GM23248 (cell line): ENCODE measurements at regions not wholly inside any gene's neighbourhood (a gene's known extent, or its start where the extent isn't known, plus 50 kb on each side); places are given as distances from the start of the nearest gene placed in this dataset.

Experiments used
- EZH2 ChIP-seq: fragments of 200-600 bp; sonication (generic); IDR thresholded peaks from 2 replicates; pipeline ENCODE4 v1.6.1; 2018; ENCODE audit warnings: antibody characterized with exemption, mild to moderate bottlenecking; ENCODE audit not compliant: insufficient read depth, poor library complexity, severe bottlenecking
- EZH2phosphoT487 ChIP-seq: fragments of 200-600 bp; sonication (generic); IDR thresholded peaks from 2 replicates; pipeline ENCODE4 v1.6.1; 2018; ENCODE audit warnings: antibody characterized with exemption, moderate library complexity, mild to moderate bottlenecking, low read depth; ENCODE audit not compliant: insufficient read depth

- TF ChIP-seq EZH2 (no peak), EZH2phosphoT487 (no peak)
Observed at GRCh38 chr5:125263356-125263755, 516.9 kb upstream of the ZNF608 start.
